ENCODE measurements at regions not wholly inside any gene's neighbourhood (a gene's known extent, or its start where the extent isn't known, plus 50 kb on each side); places are given as distances from the start of the nearest gene placed in this dataset.

- TF ChIP-seq POLR2AphosphoS5 (IDR thresholded peaks at IDR 0.05), result no peak
- TF ChIP-seq CTCF (IDR thresholded peaks at IDR 0.05 in 8 of 11, conservative IDR thresholded peaks at IDR 0.05 in 3 of 11), result no peak
Measured at GRCh38 chrX:66399273-66399672, 235.2 kb downstream of the HEPH start.
